ENCODE measurements at regions not wholly inside any gene's neighbourhood (a gene's known extent, or its start where the extent isn't known, plus 50 kb on each side); places are given as distances from the start of the nearest gene placed in this dataset.

DNA sequence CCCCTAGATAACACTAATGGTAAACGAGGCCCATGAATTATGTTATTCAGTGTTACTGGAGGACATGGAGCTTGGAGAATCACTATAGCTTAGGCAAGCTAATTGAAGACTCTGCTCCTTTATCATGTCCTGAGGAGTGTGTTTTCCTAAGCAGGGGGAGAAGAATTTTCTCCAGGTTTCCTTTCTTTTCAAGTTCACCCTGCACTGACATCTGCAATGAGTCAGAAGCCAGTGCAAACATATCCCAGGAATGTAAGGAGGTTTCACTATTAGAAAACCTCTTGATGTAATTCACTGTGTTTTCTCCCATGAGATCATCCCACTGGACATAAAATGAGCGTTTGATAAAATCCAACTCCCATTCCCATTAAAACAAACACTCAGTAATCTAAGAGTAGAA is 75.6 kb downstream of the DMRT2 start:
- no TSS peak for BruUV-seq (replicated peaks)
- Histone ChIP-seq H3K4me1 (ENCODE audit: control insufficient read depth in 1 of 2, insufficient read depth in 2 of 2, low read length in 2 of 2) (no peaks in the 10 kb centered on the region), H2AFZ (ENCODE audit: low read depth, low read length, poor library complexity, severe bottlenecking) (no peak overlapping the region), H3K27ac (ENCODE audit: low read depth, low read length) (no peak overlapping the region), H3K9ac (ENCODE audit: low read length) (no peak overlapping the region), H3K4me3 (replicated peaks in 1 of 2; ENCODE audit: low read depth in 1 of 2, low read length in 2 of 2) (no peak overlapping the region), H4K20me1 (ENCODE audit: insufficient read depth) (no peaks in the 10 kb centered on the region), H3K4me2 (ENCODE audit: low read length) (no peak overlapping the region), H3K36me3 (ENCODE audit: control insufficient read depth in 1 of 2, insufficient read depth in 2 of 2, low read length in 2 of 2) (no peaks in the 10 kb centered on the region), H3K27me3 (ENCODE audit: insufficient read depth, low read length) (no peaks in the 10 kb centered on the region), H3K9me2 (ENCODE audit: insufficient read depth) (no peaks in the 10 kb centered on the region), H3K9me3 (ENCODE audit: control insufficient read depth in 1 of 2, insufficient read depth in 1 of 2, low read depth in 1 of 2, low read length in 2 of 2) (no peaks in the 10 kb centered on the region), H3K79me2 (ENCODE audit: insufficient read depth, low read length) (no peaks in the 10 kb centered on the region)
- ChIA-PET RAD21 (ENCODE audit: low non-redundant PET in 1 of 2, low total read pairs in 2 of 2, uncharacterized antibody in 2 of 2, unreplicated experiment in 2 of 2) (no interaction called here), POLR2A (no interaction called here), CTCF (no interaction called here)
- TF ChIP-seq ELF1 (IDR thresholded peaks at IDR 0.05; ENCODE audit: borderline replicate concordance, low read depth) (no peak), RAD21 (IDR thresholded peaks at IDR 0.05; ENCODE audit: low read depth) (no peak), POLR2A (IDR thresholded peaks at IDR 0.05; ENCODE audit: borderline replicate concordance, extremely low read depth, insufficient read depth, insufficient read length) (no peak)
- ATAC-seq, result no peak
- intact Hi-C loops (cut with micrococcal nuclease), result no loop called here
- no peak for DNase-seq (ENCODE audit: low read depth, low spot score)

- H4K20me1 ChIP-seq (ENCODE audit: insufficient read depth), result no peaks in the 10 kb centered on the region
- peaks cover 0 to 7% of the 10 kb centered on the region in 2 experiments; a peak in 1 of 4 replicates for H3K9me3 ChIP-seq (ENCODE audit: control insufficient read depth in 1 of 2, insufficient read depth in 1 of 2, low read depth in 1 of 2, low read length in 2 of 2)
- H3K27me3 ChIP-seq (ENCODE audit: insufficient read depth, low read length), result no peaks in the 10 kb centered on the region
- H3K4me1 ChIP-seq (ENCODE audit: control insufficient read depth in 1 of 2, insufficient read depth in 2 of 2, low read length in 2 of 2), result no peaks in the 10 kb centered on the region
- intact Hi-C loops (cut with micrococcal nuclease), result no loop called here
- H3K9ac ChIP-seq (ENCODE audit: low read length), result no peak overlapping the region
- no peak overlapping the region for H2AFZ ChIP-seq (ENCODE audit: low read depth, low read length, poor library complexity, severe bottlenecking)
- BruUV-seq (replicated peaks), result no TSS peak
- no peaks in the 10 kb centered on the region for H3K9me2 ChIP-seq (ENCODE audit: insufficient read depth)
- no peak overlapping the region for H3K27ac ChIP-seq (ENCODE audit: low read depth, low read length)
- H3K79me2 ChIP-seq (ENCODE audit: insufficient read depth, low read length), result no peaks in the 10 kb centered on the region
- no peak overlapping the region for H3K4me2 ChIP-seq (ENCODE audit: low read length)
- H3K36me3 ChIP-seq (ENCODE audit: control insufficient read depth in 1 of 2, insufficient read depth in 2 of 2, low read length in 2 of 2), result no peaks in the 10 kb centered on the region
- ChIA-PET RAD21 (ENCODE audit: low non-redundant PET in 1 of 2, low total read pairs in 2 of 2, uncharacterized antibody in 2 of 2, unreplicated experiment in 2 of 2) (no interaction called here), CTCF (no interaction called here), POLR2A (no interaction called here)
- no peak overlapping the region for H3K4me3 ChIP-seq (replicated peaks in 1 of 2; ENCODE audit: low read depth in 1 of 2, low read length in 2 of 2)
- DNase-seq (ENCODE audit: low read depth, low spot score) (no peak), ATAC-seq (no peak)
- TF ChIP-seq YY1 (IDR thresholded peaks at IDR 0.05; ENCODE audit: extremely low read depth, insufficient replicate concordance, low read depth, low read length) (no peak), EGR1 (IDR thresholded peaks at IDR 0.05; ENCODE audit: low read depth) (no peak), FOSL1 (IDR thresholded peaks at IDR 0.05; ENCODE audit: low read depth) (no peak), CBX3 (IDR thresholded peaks at IDR 0.05; ENCODE audit: low read depth) (no peak), MAX (IDR thresholded peaks at IDR 0.05) (no peak), ZFX (IDR thresholded peaks at IDR 0.05) (no peak), SIN3A (IDR thresholded peaks at IDR 0.05; ENCODE audit: low read depth) (no peak), ZNF274 (IDR thresholded peaks at IDR 0.05; ENCODE audit: low read depth, low read length) (no peak), POLR2A (IDR thresholded peaks at IDR 0.05; ENCODE audit: borderline replicate concordance, extremely low read depth, insufficient read depth, insufficient read length) (no peak)
- TF ChIP-seq, protein P1, sequence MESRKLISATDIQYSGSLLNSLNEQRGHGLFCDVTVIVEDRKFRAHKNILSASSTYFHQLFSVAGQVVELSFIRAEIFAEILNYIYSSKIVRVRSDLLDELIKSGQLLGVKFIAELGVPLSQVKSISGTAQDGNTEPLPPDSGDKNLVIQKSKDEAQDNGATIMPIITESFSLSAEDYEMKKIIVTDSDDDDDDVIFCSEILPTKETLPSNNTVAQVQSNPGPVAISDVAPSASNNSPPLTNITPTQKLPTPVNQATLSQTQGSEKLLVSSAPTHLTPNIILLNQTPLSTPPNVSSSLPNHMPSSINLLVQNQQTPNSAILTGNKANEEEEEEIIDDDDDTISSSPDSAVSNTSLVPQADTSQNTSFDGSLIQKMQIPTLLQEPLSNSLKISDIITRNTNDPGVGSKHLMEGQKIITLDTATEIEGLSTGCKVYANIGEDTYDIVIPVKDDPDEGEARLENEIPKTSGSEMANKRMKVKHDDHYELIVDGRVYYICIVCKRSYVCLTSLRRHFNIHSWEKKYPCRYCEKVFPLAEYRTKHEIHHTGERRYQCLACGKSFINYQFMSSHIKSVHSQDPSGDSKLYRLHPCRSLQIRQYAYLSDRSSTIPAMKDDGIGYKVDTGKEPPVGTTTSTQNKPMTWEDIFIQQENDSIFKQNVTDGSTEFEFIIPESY (IDR thresholded peaks at IDR 0.05; ENCODE audit: extremely low read depth, insufficient replicate concordance, low read length), result no peak
- TF ChIP-seq, protein P2, sequence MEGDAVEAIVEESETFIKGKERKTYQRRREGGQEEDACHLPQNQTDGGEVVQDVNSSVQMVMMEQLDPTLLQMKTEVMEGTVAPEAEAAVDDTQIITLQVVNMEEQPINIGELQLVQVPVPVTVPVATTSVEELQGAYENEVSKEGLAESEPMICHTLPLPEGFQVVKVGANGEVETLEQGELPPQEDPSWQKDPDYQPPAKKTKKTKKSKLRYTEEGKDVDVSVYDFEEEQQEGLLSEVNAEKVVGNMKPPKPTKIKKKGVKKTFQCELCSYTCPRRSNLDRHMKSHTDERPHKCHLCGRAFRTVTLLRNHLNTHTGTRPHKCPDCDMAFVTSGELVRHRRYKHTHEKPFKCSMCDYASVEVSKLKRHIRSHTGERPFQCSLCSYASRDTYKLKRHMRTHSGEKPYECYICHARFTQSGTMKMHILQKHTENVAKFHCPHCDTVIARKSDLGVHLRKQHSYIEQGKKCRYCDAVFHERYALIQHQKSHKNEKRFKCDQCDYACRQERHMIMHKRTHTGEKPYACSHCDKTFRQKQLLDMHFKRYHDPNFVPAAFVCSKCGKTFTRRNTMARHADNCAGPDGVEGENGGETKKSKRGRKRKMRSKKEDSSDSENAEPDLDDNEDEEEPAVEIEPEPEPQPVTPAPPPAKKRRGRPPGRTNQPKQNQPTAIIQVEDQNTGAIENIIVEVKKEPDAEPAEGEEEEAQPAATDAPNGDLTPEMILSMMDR (IDR thresholded peaks at IDR 0.05 in 2 of 3, conservative IDR thresholded peaks at IDR 0.05 in 1 of 3; ENCODE audit: borderline replicate concordance in 1 of 3, insufficient read depth in 1 of 3, low read depth in 2 of 3, low read length in 2 of 3), result no peak
These were observed 77.9 kb downstream of the DMRT2 start for GRCh38 chr9:1128046-1128445.

Data from HCT116 (cell line).